WI38 (cell line): ENCODE measurements at regions not wholly inside any gene's neighbourhood (a gene's known extent, or its start where the extent isn't known, plus 50 kb on each side); places are given as distances from the start of the nearest gene placed in this dataset.

Source experiments
- H3K4me3 ChIP-seq: 2 replicates; pipeline ENCODE4 v1.5.1; 2011; ENCODE audit warnings: low read depth, mild to moderate bottlenecking, control low read depth, low read length
- CTCF ChIP-seq: IDR thresholded peaks from 2 replicates; pipeline ENCODE4 v1.5.1; 2012; ENCODE audit warnings: low read depth, mild to moderate bottlenecking, control low read depth, low read length

GRCh38 chr7:125551008-125551407, 621.4 kb upstream of the POT1 start:
- TF ChIP-seq CTCF: no peak
- no peak overlapping the region for H3K4me3 ChIP-seq

- H3K4me3 ChIP-seq: no peak overlapping the region
- no peak for TF ChIP-seq CTCF
Measured at GRCh38 chr7:125547505-125547904, 617.9 kb upstream of the POT1 start.

- TF ChIP-seq CTCF: no peak
- no peak overlapping the region for H3K4me3 ChIP-seq
Measured at GRCh38 chr7:125530553-125530952, 600.9 kb upstream of the POT1 start.

- no peak overlapping the region for H3K4me3 ChIP-seq
- no peak for TF ChIP-seq CTCF
Measured at GRCh38 chr7:125529249-125529648, 599.6 kb upstream of the POT1 start.

- no peak for TF ChIP-seq CTCF
- H3K4me3 ChIP-seq: no peak overlapping the region
Measured at GRCh38 chr7:125526958-125527357, 597.3 kb upstream of the POT1 start.

- H3K4me3 ChIP-seq: no peak overlapping the region
- TF ChIP-seq CTCF: no peak
Measured at GRCh38 chr7:125526092-125526491, 596.5 kb upstream of the POT1 start.

- no peak overlapping the region for H3K4me3 ChIP-seq
- TF ChIP-seq CTCF: no peak
Measured at GRCh38 chr7:125516194-125516593, 586.6 kb upstream of the POT1 start.
